PC-9 (cell line): ENCODE measurements at regions not wholly inside any gene's neighbourhood (a gene's known extent, or its start where the extent isn't known, plus 50 kb on each side); places are given as distances from the start of the nearest gene placed in this dataset.

Experiments
- EZH2 ChIP-seq: fragments of 200-600 bp; sonication (generic); IDR thresholded peaks from 2 replicates; pipeline ENCODE4 v1.8.0; 2017; ENCODE audit warnings: antibody characterized with exemption, low read depth
- TF ChIP-seq, protein P1 (sequence below): fragments of 200-600 bp; sonication (generic); conservative IDR thresholded peaks from 2 replicates; pipeline ENCODE4 v1.6.1; 2017; ENCODE audit warnings: mixed run types, antibody characterized with exemption, mild to moderate bottlenecking, moderate library complexity

DNA sequence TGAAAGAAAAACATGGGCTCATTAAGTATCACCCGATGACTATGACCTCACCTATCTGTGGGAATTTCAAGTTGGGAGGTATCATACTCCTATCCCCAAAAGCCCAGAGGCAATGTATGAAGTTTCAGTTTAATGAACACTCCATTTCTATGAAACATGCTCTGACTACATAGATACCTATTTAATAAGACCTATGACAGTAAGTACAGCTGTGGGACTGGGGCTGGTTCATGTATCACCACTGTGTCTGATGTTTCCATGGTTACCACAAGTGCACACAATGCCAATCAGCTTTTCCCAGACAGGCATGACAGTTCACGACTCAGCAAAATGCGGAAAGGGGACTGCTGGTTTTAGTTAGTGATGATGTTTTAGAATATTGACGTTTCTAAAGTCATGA, 167.7 kb downstream of the SIPA1L2 start:
- TF ChIP-seq, protein P1, sequence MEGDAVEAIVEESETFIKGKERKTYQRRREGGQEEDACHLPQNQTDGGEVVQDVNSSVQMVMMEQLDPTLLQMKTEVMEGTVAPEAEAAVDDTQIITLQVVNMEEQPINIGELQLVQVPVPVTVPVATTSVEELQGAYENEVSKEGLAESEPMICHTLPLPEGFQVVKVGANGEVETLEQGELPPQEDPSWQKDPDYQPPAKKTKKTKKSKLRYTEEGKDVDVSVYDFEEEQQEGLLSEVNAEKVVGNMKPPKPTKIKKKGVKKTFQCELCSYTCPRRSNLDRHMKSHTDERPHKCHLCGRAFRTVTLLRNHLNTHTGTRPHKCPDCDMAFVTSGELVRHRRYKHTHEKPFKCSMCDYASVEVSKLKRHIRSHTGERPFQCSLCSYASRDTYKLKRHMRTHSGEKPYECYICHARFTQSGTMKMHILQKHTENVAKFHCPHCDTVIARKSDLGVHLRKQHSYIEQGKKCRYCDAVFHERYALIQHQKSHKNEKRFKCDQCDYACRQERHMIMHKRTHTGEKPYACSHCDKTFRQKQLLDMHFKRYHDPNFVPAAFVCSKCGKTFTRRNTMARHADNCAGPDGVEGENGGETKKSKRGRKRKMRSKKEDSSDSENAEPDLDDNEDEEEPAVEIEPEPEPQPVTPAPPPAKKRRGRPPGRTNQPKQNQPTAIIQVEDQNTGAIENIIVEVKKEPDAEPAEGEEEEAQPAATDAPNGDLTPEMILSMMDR, result no peak
- no peak for TF ChIP-seq EZH2
